Brain microvascular endothelial cell (primary cell): ENCODE measurements at regions not wholly inside any gene's neighbourhood (a gene's known extent, or its start where the extent isn't known, plus 50 kb on each side); places are given as distances from the start of the nearest gene placed in this dataset.

ENCODE experiments used
- DNase-seq: peaks from one replicate; pipeline ENCODE4 v3.0.0-alpha.2; 2020
- H3K27ac ChIP-seq: fragments of 250-450 bp; sonication (Bioruptor Pico); 2 replicates; pipeline ENCODE4 v1.5.1; 2020; ENCODE audit warnings: mild to moderate bottlenecking, moderate library complexity
- H3K27me3 ChIP-seq: fragments of 250-450 bp; sonication (Bioruptor Pico); replicated peaks from 2 replicates; pipeline ENCODE4 v1.5.1; 2020; ENCODE audit warnings: mild to moderate bottlenecking
- H3K36me3 ChIP-seq: fragments of 250-450 bp; sonication (Bioruptor Pico); replicated peaks from 2 replicates; pipeline ENCODE4 v1.5.1; 2020; ENCODE audit warnings: mild to moderate bottlenecking
- H3K4me3 ChIP-seq: 2 replicates; pipeline ENCODE4 v1.5.1; 2011; ENCODE audit warnings: low read depth, mild to moderate bottlenecking, control low read depth, low read length, moderate library complexity
- CTCF ChIP-seq: IDR thresholded peaks from 2 replicates; pipeline ENCODE4 v1.5.1; 2011; ENCODE audit warnings: low read depth, mild to moderate bottlenecking, moderate library complexity, low read length, control low read depth, inconsistent platforms; ENCODE audit errors: missing control alignments
- in situ Hi-C: cut with HindIII; loops from 2 replicates; pipeline ENCODE4 v1.10.0; 2017; ENCODE audit warnings: low sequenced_read_pairs, low pct_ligation_motif_present

- DNase-seq: no peak
- H3K36me3 ChIP-seq: no peaks in the 10 kb centered on the region
These were observed 177.3 kb upstream of the SERP2 start for GRCh38 chr13:44196196-44196751.

DNA sequence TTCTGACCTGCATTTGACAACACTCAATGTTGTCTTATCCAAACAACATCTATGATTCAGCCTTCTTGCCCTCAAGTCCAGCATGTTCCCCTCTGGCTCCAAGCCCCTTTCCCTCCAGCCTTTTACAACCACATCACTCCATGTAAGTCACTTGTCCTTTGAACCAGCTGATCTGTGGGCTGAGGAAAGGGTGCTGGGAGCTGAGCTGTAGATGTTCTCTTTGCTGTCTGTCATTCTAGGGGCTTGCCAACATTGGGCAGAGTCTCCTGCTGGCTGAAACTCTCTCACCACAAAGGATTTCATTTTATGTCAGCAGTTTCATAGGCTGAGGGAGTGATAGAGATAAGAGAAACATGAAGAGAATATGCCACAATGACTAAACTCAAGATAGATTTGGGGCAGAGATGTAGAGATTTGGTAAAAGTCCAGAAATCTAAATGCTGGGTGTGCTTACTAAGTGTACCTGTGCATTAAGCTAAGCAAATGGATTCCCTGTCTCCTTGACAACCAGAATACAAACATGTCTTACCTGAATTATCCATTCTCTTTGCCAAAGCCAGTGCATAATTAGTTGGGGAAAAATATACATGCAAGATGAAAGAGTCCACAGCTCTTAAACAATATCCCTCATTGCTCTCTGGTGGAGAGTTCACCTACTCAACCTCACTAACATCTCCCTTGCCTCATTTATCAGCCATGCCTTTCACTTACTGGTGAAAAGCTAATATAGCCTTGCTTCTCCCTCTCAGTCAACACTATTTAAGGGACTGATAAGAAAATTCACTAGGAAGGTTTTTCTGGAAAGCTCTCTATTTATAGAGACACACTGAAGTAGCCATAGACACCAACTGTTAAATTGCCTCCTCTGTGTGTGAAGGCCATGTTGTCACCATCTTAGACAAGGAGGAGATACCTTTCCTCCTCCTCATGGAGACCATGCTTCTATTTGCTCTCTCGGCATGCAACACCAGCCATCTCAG is 175.5 kb upstream of the SERP2 start:
- TF ChIP-seq CTCF: no peak
- in situ Hi-C loops: no loop called here
- no peaks in the 10 kb centered on the region for H3K27me3 ChIP-seq
- H3K4me3 ChIP-seq: no peak overlapping the region
- peak overlapping the region; percentile 14 for H3K27ac ChIP-seq
- H3K36me3 ChIP-seq: no peaks in the 10 kb centered on the region
- peak; percentile 60 for DNase-seq

More at GRCh38 chr13:44196196-44196751, 177.3 kb upstream of the SERP2 start:
- Histone ChIP-seq H3K4me3 (no peak overlapping the region), H3K27ac (no peak overlapping the region), H3K27me3 (no peaks in the 10 kb centered on the region)
- in situ Hi-C loops: no loop called here
- TF ChIP-seq CTCF: no peak

- Histone ChIP-seq H3K27ac (no peak overlapping the region), H3K27me3 (no peaks in the 10 kb centered on the region), H3K36me3 (no peaks in the 10 kb centered on the region), H3K4me3 (no peak overlapping the region)
- in situ Hi-C loops: no loop called here
- DNase-seq: no peak
- TF ChIP-seq CTCF: no peak
These were observed 174.8 kb upstream of the SERP2 start for GRCh38 chr13:44198826-44199225.

DNA sequence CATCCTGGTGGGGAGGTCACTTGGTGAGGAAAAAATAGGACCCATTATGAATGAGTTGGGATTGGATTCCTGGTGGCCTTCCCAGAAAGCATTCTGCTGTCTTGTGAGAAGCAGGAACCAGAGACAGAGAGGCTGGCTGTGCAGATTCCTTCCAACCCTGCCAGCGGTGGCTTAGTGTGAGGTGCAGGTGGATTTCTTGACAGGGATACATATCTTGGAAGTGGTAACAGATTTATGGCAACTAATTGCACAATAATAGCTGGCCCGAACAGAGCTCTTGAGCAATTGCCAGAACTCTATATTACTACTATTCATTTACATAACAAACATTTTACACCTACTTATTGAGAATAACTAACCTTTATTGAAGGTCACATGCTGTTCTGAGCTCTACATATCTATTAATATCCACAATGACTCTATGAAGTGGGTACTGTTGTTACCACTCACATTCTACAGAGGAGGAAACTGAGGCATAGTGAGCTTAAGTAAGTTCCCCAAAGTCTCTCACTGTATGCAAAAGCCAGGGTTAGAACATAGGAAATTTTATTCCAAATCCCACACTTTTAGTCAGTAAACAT is 173.9 kb upstream of the SERP2 start:
- in situ Hi-C loops: no loop called here
- H3K4me3 ChIP-seq: no peak overlapping the region
- no peaks in the 10 kb centered on the region for H3K36me3 ChIP-seq
- H3K27me3 ChIP-seq: no peaks in the 10 kb centered on the region
- TF ChIP-seq CTCF: no peak
- no peak for DNase-seq
- no peak overlapping the region for H3K27ac ChIP-seq

- TF ChIP-seq CTCF: no peak
- in situ Hi-C loops: no loop called here
- no peak overlapping the region for H3K4me3 ChIP-seq
These were observed 167.2 kb upstream of the SERP2 start for GRCh38 chr13:44206434-44206833.

More at GRCh38 chr13:44206434-44206833, 167.2 kb upstream of the SERP2 start:
- no peak for DNase-seq
- Histone ChIP-seq H3K27ac (no peak overlapping the region), H3K27me3 (no peaks in the 10 kb centered on the region), H3K36me3 (no peaks in the 10 kb centered on the region)
